ENCODE measurements at regions not wholly inside any gene's neighbourhood (a gene's known extent, or its start where the extent isn't known, plus 50 kb on each side); places are given as distances from the start of the nearest gene placed in this dataset.
"Not testable (repeated sequence)": the region's sequence is repeated elsewhere in the genome, so short reads cannot be mapped to it uniquely, and the experiment has no call there.

DNA sequence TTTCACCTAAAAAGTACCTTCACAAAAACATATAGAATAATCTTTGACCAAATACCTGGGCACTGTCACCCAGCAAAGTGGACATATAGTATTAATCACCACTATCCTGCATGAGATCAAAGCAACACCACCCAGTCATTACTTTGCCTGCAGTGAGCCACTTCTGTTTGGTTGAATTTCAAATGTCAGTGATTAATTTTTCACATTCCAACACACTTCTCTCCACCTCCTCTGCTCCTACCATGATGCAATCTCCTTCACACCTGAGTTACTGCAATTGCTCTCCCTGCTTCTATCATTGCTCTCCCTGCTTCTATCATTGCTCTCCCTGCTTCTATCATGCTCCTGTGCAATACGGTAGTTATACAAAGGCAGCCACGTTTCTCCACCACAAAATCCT is 106.1 kb upstream of the NETO1 start:
- ChIA-PET POLR2A (no interaction called here), CTCF (no interaction called here)
- H3K9me3 ChIP-seq (ENCODE audit: low read length) = no peaks in the 10 kb centered on the region
- H3K4me3 ChIP-seq (ENCODE audit: low read length) = no peak overlapping the region
- H3K4me3 Mint-ChIP-seq = no peak overlapping the region
- no peak overlapping the region for H3K27ac Mint-ChIP-seq
- no peaks in the 10 kb centered on the region for H3K36me3 Mint-ChIP-seq
- no peak overlapping the region for H3K27ac ChIP-seq (ENCODE audit: low read depth, low read length)
- H3K27me3 ChIP-seq (ENCODE audit: insufficient read depth, low read length, poor library complexity, severe bottlenecking) = no peaks in the 10 kb centered on the region
- no peaks in the 10 kb centered on the region for H3K4me1 Mint-ChIP-seq
- no peaks in the 10 kb centered on the region for H3K27me3 Mint-ChIP-seq
- no peaks in the 10 kb centered on the region for H3K36me3 ChIP-seq (ENCODE audit: insufficient read depth, low read length)
- DNase-seq = no peak
- H3K4me1 ChIP-seq (ENCODE audit: insufficient read depth, low read length) = no peaks in the 10 kb centered on the region
- H3K9me3 Mint-ChIP-seq = peaks cover 3 to 12% (median 7%) of the 10 kb centered on the region in 5 donors

DNA sequence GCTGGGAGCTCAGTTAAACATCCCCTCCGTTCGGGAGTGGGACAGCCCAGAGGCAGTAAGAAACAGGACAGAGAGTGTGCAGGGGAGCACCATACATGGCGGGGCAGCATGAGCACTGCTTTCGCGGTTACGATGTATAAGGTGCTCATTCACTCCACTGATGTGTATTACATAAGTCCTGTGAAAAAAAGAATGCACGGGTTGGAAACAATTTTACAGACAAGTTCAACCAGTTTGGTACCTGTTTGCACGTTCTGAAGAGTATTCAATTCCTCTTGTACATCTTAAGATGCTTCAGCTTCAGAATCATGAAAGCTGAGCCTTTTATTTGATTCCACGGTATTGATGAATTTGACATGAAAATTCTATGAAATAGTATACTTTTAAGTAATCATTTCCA is 97.8 kb upstream of the NETO1 start:
- Histone ChIP-seq H3K36me3 (ENCODE audit: insufficient read depth, low read length) (no peaks in the 10 kb centered on the region), H3K4me1 (ENCODE audit: insufficient read depth, low read length) (no peaks in the 10 kb centered on the region), H3K4me3 (ENCODE audit: low read length) (no peak overlapping the region), H3K9me3 (ENCODE audit: low read length) (no peaks in the 10 kb centered on the region), H3K27ac (ENCODE audit: low read depth, low read length) (no peak overlapping the region), H3K27me3 (ENCODE audit: insufficient read depth, low read length, poor library complexity, severe bottlenecking) (no peaks in the 10 kb centered on the region)
- H3K27ac Mint-ChIP-seq = no peak overlapping the region
- POLR2A ChIA-PET = no interaction called here
- H3K4me3 Mint-ChIP-seq = no peak overlapping the region
- H3K9me3 Mint-ChIP-seq = peaks cover 0 to 22% (median 16%) of the 10 kb centered on the region in 5 donors
- H3K27me3 Mint-ChIP-seq = no peaks in the 10 kb centered on the region
- DNase-seq = no peak
- CTCF ChIA-PET = no interaction called here
- H3K4me1 Mint-ChIP-seq = no peaks in the 10 kb centered on the region
- no peaks in the 10 kb centered on the region for H3K36me3 Mint-ChIP-seq

DNA sequence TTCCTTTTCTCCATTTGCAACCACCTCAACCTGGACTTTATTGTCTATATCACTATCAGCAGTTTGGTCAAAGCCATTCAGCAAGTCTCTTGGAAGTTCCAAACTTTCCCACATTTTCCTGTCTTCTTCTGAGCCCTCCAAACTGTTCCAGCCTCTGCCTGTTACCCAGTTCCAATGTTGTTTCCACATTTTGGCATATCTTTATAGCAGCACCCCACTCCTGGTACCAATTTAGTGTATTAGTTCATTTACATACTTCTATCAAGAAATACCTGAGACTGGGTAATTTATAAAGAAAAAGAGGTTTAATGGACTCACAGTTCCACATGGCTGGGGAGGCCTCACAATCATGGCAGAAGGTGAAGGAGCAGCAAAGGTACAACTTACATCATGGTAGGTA is 90.4 kb upstream of the NETO1 start:
- POLR2A ChIA-PET, DNase-seq, CTCF ChIA-PET: not testable (repeated sequence)

GRCh38 chr18:72948439-72948838 is 80.7 kb upstream of the NETO1 start:
- H3K4me1 ChIP-seq (ENCODE audit: insufficient read depth, low read length) = no peaks in the 10 kb centered on the region
- H3K4me1 Mint-ChIP-seq = no peaks in the 10 kb centered on the region
- no peaks in the 10 kb centered on the region for H3K27me3 Mint-ChIP-seq
- no peak overlapping the region for H3K4me3 ChIP-seq (ENCODE audit: low read length)
- H3K4me3 Mint-ChIP-seq = no peak overlapping the region
- H3K9me3 Mint-ChIP-seq = peaks cover 0 to 12% (median 10%) of the 10 kb centered on the region in 5 donors
- ChIA-PET CTCF (no interaction called here), POLR2A (no interaction called here)
- no peak overlapping the region for H3K27ac Mint-ChIP-seq
- H3K27ac ChIP-seq (ENCODE audit: low read depth, low read length) = no peak overlapping the region
- no peaks in the 10 kb centered on the region for H3K27me3 ChIP-seq (ENCODE audit: insufficient read depth, low read length, poor library complexity, severe bottlenecking)
- no peaks in the 10 kb centered on the region for H3K36me3 Mint-ChIP-seq
- H3K36me3 ChIP-seq (ENCODE audit: insufficient read depth, low read length) = no peaks in the 10 kb centered on the region
- no peaks in the 10 kb centered on the region for H3K9me3 ChIP-seq (ENCODE audit: low read length)
- DNase-seq = no peak

More for the DNA sequence above, 90.4 kb upstream of the NETO1 start:
- not testable (repeated sequence) for H3K36me3 Mint-ChIP-seq; H3K9me3 ChIP-seq (ENCODE audit: low read length); H3K4me1 ChIP-seq (ENCODE audit: insufficient read depth, low read length); H3K27ac Mint-ChIP-seq; H3K27me3 Mint-ChIP-seq; H3K4me1 Mint-ChIP-seq; H3K27me3 ChIP-seq (ENCODE audit: insufficient read depth, low read length, poor library complexity, severe bottlenecking); H3K36me3 ChIP-seq (ENCODE audit: insufficient read depth, low read length); H3K27ac ChIP-seq (ENCODE audit: low read depth, low read length); H3K4me3 Mint-ChIP-seq; H3K4me3 ChIP-seq (ENCODE audit: low read length)
- H3K9me3 Mint-ChIP-seq = peaks cover 15 to 33% (median 31%) of the 10 kb centered on the region in 5 donors

DNA sequence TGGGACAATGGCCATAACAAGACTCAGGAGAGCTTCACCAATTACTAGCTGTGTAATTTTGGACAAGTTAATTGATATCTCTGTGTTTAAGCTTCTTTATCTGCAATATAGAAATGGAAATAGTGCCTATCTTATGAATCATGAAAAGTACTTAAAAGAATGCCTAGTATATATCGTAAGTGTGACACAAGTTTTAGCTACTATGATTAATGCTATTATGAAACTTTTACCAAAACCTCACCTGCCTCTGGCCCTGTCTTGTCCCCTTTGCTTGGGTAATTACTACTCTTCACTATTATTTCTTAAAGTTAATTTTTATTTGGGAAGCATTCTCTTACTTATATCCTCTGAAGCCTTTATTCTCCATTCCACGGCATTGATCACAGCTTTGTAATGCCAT is 75.0 kb upstream of the NETO1 start:
- no peak overlapping the region for H3K4me3 Mint-ChIP-seq
- no peaks in the 10 kb centered on the region for H3K4me1 Mint-ChIP-seq
- DNase-seq = no peak
- H3K27ac ChIP-seq (ENCODE audit: low read depth, low read length) = no peak overlapping the region
- no peaks in the 10 kb centered on the region for H3K27me3 Mint-ChIP-seq
- no peaks in the 10 kb centered on the region for H3K36me3 ChIP-seq (ENCODE audit: insufficient read depth, low read length)
- H3K27ac Mint-ChIP-seq = no peak overlapping the region
- H3K36me3 Mint-ChIP-seq = no peaks in the 10 kb centered on the region
- peaks cover 3 to 21% (median 11%) of the 10 kb centered on the region in 5 donors for H3K9me3 Mint-ChIP-seq
- H3K9me3 ChIP-seq (ENCODE audit: low read length) = no peaks in the 10 kb centered on the region
- H3K4me1 ChIP-seq (ENCODE audit: insufficient read depth, low read length) = no peaks in the 10 kb centered on the region
- no peak overlapping the region for H3K4me3 ChIP-seq (ENCODE audit: low read length)
- no peaks in the 10 kb centered on the region for H3K27me3 ChIP-seq (ENCODE audit: insufficient read depth, low read length, poor library complexity, severe bottlenecking)
- POLR2A ChIA-PET = no interaction called here
- CTCF ChIA-PET = no interaction called here

DNA sequence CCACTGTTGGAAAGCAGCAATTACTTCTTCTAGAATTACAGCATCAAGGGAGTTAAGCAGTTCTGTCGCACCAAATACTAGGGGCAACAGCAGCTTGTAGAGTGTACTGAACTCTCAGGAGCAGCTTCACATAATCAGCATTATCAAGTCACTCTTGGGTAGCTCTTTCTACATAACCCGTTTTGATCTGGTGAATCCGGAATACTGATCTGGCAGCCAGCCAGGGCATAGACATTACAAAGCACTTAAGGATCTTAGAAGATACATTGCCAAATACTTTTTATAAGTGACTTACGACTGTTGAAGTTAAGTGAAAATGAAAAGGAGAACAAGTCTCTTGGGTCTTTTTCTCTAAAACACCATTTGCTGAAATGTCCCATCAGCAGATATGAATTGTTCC is 73.2 kb upstream of the NETO1 start:
- Mint-ChIP-seq H3K4me3 (no peak overlapping the region), H3K4me1 (no peaks in the 10 kb centered on the region), H3K9me3 (peaks cover 5 to 27% (median 9%) of the 10 kb centered on the region in 5 donors), H3K36me3 (no peaks in the 10 kb centered on the region), H3K27ac (no peak overlapping the region), H3K27me3 (no peaks in the 10 kb centered on the region)
- no peak overlapping the region for H3K27ac ChIP-seq (ENCODE audit: low read depth, low read length)
- no peak for DNase-seq
- no peaks in the 10 kb centered on the region for H3K9me3 ChIP-seq (ENCODE audit: low read length)
- H3K4me1 ChIP-seq (ENCODE audit: insufficient read depth, low read length) = no peaks in the 10 kb centered on the region
- no peaks in the 10 kb centered on the region for H3K36me3 ChIP-seq (ENCODE audit: insufficient read depth, low read length)
- POLR2A ChIA-PET = no interaction called here
- no peaks in the 10 kb centered on the region for H3K27me3 ChIP-seq (ENCODE audit: insufficient read depth, low read length, poor library complexity, severe bottlenecking)
- CTCF ChIA-PET = no interaction called here
- H3K4me3 ChIP-seq (ENCODE audit: low read length) = no peak overlapping the region

- Mint-ChIP-seq H3K4me1 (no peaks in the 10 kb centered on the region), H3K9me3 (peaks cover 6 to 27% (median 9%) of the 10 kb centered on the region in 5 donors), H3K36me3 (no peaks in the 10 kb centered on the region), H3K4me3 (no peak overlapping the region), H3K27me3 (no peaks in the 10 kb centered on the region), H3K27ac (no peak overlapping the region)
- Histone ChIP-seq H3K4me3 (ENCODE audit: low read length) (no peak overlapping the region), H3K9me3 (ENCODE audit: low read length) (no peaks in the 10 kb centered on the region), H3K4me1 (ENCODE audit: insufficient read depth, low read length) (no peaks in the 10 kb centered on the region), H3K27ac (ENCODE audit: low read depth, low read length) (no peak overlapping the region), H3K27me3 (ENCODE audit: insufficient read depth, low read length, poor library complexity, severe bottlenecking) (no peaks in the 10 kb centered on the region), H3K36me3 (ENCODE audit: insufficient read depth, low read length) (no peaks in the 10 kb centered on the region)
- CTCF ChIA-PET = no interaction called here
- POLR2A ChIA-PET = no interaction called here
- DNase-seq = no peak
Measured at GRCh38 chr18:72940509-72940908, 72.7 kb upstream of the NETO1 start.

GRCh38 chr18:72935744-72936143 is 68.0 kb upstream of the NETO1 start:
- Mint-ChIP-seq H3K27me3 (no peaks in the 10 kb centered on the region), H3K9me3 (peaks cover 6 to 33% (median 8%) of the 10 kb centered on the region in 5 donors), H3K36me3 (no peaks in the 10 kb centered on the region), H3K4me1 (no peaks in the 10 kb centered on the region), H3K27ac (no peak overlapping the region), H3K4me3 (no peak overlapping the region)
- H3K36me3 ChIP-seq (ENCODE audit: insufficient read depth, low read length) = no peaks in the 10 kb centered on the region
- H3K27ac ChIP-seq (ENCODE audit: low read depth, low read length) = no peak overlapping the region
- H3K4me3 ChIP-seq (ENCODE audit: low read length) = no peak overlapping the region
- CTCF ChIA-PET = no interaction called here
- no peak for DNase-seq
- no peaks in the 10 kb centered on the region for H3K9me3 ChIP-seq (ENCODE audit: low read length)
- POLR2A ChIA-PET = no interaction called here
- H3K4me1 ChIP-seq (ENCODE audit: insufficient read depth, low read length) = no peaks in the 10 kb centered on the region
- H3K27me3 ChIP-seq (ENCODE audit: insufficient read depth, low read length, poor library complexity, severe bottlenecking) = no peaks in the 10 kb centered on the region

- POLR2A ChIA-PET = no interaction called here
- Histone ChIP-seq H3K36me3 (ENCODE audit: insufficient read depth, low read length) (no peaks in the 10 kb centered on the region), H3K9me3 (ENCODE audit: low read length) (no peaks in the 10 kb centered on the region), H3K27me3 (ENCODE audit: insufficient read depth, low read length, poor library complexity, severe bottlenecking) (no peaks in the 10 kb centered on the region), H3K4me1 (ENCODE audit: insufficient read depth, low read length) (no peaks in the 10 kb centered on the region), H3K4me3 (ENCODE audit: low read length) (no peak overlapping the region), H3K27ac (ENCODE audit: low read depth, low read length) (no peak overlapping the region)
- CTCF ChIA-PET = no interaction called here
- DNase-seq = no peak
- Mint-ChIP-seq H3K36me3 (no peaks in the 10 kb centered on the region), H3K4me3 (no peak overlapping the region), H3K4me1 (no peaks in the 10 kb centered on the region), H3K27ac (no peak overlapping the region), H3K9me3 (peaks cover 11 to 40% (median 15%) of the 10 kb centered on the region in 5 donors), H3K27me3 (no peaks in the 10 kb centered on the region)
Measured at GRCh38 chr18:72922895-72923294, 55.1 kb upstream of the NETO1 start.
